Vagina (tissue), 2 donors: ENCODE measurements at regions not wholly inside any gene's neighbourhood (a gene's known extent, or its start where the extent isn't known, plus 50 kb on each side); places are given as distances from the start of the nearest gene placed in this dataset.

Experiments used
- DNase-seq, 2 donors: peaks; one replicate each; pipeline ENCODE4 v3.0.0-alpha.2; 2017; ENCODE audit errors: extremely low spot score in 2 of 2
- H3K27ac ChIP-seq: fragments of 200-600 bp; sonication (generic); one replicate; pipeline ENCODE4 v1.5.1; 2019
- H3K27me3 ChIP-seq: fragments of 200-600 bp; sonication (generic); one replicate; pipeline ENCODE4 v1.5.1; 2019
- H3K36me3 ChIP-seq, 2 donors: fragments of 200-600 bp; sonication (generic); one replicate each; pipeline ENCODE4 v1.5.1; 2017 to 2019
- H3K4me1 ChIP-seq: fragments of 200-600 bp; sonication (generic); one replicate; pipeline ENCODE4 v1.5.1; 2019
- H3K4me3 ChIP-seq, 2 donors: fragments of 200-600 bp; sonication (generic); 1 replicate in 1 of 2; 2 replicates in 1 of 2; pipeline ENCODE4 v1.5.1; 2016 to 2019
- H3K9me3 ChIP-seq: fragments of 200-600 bp; sonication (generic); one replicate; pipeline ENCODE4 v1.5.1; 2019
- POLR2A ChIP-seq, 2 donors: fragments of 450-650 bp; IDR thresholded peaks; one replicate each; pipeline ENCODE4 v1.6.1; 2017; ENCODE audit warnings: antibody characterized with exemption in 2 of 2, mild to moderate bottlenecking in 2 of 2, moderate library complexity in 2 of 2
- POLR2AphosphoS5 ChIP-seq, 2 donors: sonication (generic); formaldehyde crosslinking; IDR thresholded peaks; one replicate each; pipeline ENCODE4 v1.9.0; 2017; ENCODE audit warnings: antibody characterized with exemption in 2 of 2, mild to moderate bottlenecking in 2 of 2, low read depth in 1 of 2; ENCODE audit not compliant: insufficient read depth in 1 of 2
- intact Hi-C: fragments of 100-400 bp; cut with DNase I; formaldehyde crosslinking; loops from one replicate; pipeline ENCODE4 v1.15.1; 2023
- TF ChIP-seq, protein P1 (sequence below), 3 experiments: fragments of 450-650 bp in 2 of 3; fragments of 200-600 bp in 1 of 3; sonication (generic) in 1 of 3; IDR thresholded peaks; one replicate each; pipeline ENCODE4 v1.5.1; 2017 to 2019; ENCODE audit warnings: antibody characterized with exemption in 3 of 3, mild to moderate bottlenecking in 2 of 3, moderate library complexity in 2 of 3

DNA sequence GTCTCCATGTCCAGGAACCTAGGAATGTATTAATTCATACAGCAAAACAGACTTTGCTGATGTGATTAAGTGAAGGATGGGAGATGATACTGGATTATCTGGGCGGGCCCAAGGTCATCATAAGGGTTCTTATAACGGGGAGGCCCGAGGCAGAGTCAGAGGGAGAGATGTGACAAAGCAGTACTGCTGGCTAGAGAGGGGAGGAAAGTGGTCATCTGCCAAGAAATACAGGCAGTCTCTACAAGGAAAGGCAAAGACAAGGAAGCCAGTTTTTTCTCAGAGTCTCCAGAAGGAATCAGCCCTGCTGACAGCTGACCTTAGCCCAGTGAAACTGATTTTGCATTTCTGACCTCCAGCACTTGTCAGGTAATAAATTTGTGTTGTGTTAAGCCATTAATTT is 66.2 kb upstream of the CORO2B start:
- H3K4me1 ChIP-seq = peaks cover 21% of the 10 kb centered on the region
- intact Hi-C loops = loop anchor here (10.0 kb wide), 1 partner anchor 78 kb away; the partner anchor contains the start of gene ITGA11

DNA sequence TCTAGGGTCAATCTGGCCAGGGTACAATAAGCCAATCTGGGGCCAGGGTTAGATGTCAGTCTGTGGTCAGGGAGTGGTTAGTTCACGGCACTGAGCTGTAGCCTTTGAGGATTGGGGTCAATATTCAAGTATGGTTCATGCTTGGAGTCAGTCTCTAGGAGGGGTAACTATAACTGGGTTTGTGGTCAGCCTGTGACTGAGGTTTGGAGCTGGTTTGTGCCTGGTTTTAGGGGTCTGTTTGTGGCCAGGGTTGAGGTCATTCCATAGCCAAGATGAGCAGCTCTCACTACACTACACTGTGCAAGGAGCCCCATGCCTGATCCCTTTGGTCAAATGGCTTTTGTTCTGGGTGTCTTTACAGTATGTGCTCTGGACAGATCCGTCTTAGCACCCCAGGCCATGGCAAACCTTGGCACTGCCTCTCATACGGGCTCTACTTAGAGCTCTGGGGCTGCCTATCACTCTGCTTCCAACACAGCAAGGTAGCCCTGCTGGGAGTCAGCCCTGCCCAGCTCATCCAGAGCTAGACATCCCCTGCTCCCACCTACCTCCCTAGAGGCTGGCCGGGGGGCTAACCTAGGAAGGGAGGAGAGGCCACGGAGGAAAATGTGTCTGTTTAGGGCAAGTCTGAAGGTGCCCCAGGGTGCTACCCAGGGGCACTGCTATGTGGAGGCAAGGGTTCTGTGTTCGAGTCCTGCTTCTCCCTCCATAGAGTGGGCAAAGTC is 63.3 kb upstream of the CORO2B start:
- Histone ChIP-seq H3K27ac (no peak overlapping the region), H3K4me1 (peaks cover 23% of the 10 kb centered on the region), H3K36me3 (no peaks in the 10 kb centered on the region), H3K9me3 (no peaks in the 10 kb centered on the region), H3K27me3 (no peaks in the 10 kb centered on the region), H3K4me3 (no peak overlapping the region)
- intact Hi-C loops = loop anchor here (10.0 kb wide), 1 partner anchor 81 kb away; the partner anchor contains the start of gene ITGA11
- TF ChIP-seq POLR2AphosphoS5 (IDR thresholded peaks at IDR 0.05; ENCODE audit: insufficient read depth in 1 of 2, low read depth in 1 of 2) (no peak), POLR2A (IDR thresholded peaks at IDR 0.05) (no peak)
- TF ChIP-seq, protein P1, sequence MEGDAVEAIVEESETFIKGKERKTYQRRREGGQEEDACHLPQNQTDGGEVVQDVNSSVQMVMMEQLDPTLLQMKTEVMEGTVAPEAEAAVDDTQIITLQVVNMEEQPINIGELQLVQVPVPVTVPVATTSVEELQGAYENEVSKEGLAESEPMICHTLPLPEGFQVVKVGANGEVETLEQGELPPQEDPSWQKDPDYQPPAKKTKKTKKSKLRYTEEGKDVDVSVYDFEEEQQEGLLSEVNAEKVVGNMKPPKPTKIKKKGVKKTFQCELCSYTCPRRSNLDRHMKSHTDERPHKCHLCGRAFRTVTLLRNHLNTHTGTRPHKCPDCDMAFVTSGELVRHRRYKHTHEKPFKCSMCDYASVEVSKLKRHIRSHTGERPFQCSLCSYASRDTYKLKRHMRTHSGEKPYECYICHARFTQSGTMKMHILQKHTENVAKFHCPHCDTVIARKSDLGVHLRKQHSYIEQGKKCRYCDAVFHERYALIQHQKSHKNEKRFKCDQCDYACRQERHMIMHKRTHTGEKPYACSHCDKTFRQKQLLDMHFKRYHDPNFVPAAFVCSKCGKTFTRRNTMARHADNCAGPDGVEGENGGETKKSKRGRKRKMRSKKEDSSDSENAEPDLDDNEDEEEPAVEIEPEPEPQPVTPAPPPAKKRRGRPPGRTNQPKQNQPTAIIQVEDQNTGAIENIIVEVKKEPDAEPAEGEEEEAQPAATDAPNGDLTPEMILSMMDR (IDR thresholded peaks at IDR 0.05) = no peak
- DNase-seq = peak in 1 of 2 donors; percentile 74

More for the DNA sequence above, 66.2 kb upstream of the CORO2B start:
- no peak for DNase-seq
- Histone ChIP-seq H3K9me3 (no peaks in the 10 kb centered on the region), H3K36me3 (no peaks in the 10 kb centered on the region), H3K27me3 (no peaks in the 10 kb centered on the region), H3K27ac (peak overlapping the region; percentile 58), H3K4me3 (no peak overlapping the region)
- TF ChIP-seq POLR2AphosphoS5 (IDR thresholded peaks at IDR 0.05; ENCODE audit: insufficient read depth in 1 of 2, low read depth in 1 of 2) = no peak

DNA sequence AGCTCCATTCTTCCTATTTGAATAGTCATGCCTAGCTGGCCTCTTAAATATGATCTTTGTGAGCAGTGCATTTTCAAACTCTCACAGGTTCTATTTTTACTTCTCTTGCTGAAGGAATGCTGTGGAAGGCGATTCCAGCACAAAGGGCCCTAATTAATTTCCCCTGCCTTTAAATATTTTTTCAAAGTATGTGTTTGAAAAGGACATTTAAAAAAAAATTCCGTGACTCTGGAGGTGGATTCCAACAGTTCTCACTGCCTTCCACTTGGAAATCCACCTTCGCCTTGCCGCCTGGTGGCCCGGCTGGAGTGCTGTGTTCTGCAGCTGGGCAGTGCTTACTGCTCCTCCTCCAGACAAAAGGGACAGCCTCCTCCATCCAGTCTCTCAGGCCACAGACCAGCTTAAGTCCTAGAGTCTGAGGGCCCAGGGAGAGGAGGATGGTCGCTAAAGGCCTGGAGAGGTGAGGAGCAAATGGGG is 61.5 kb upstream of the CORO2B start:
- no peaks in the 10 kb centered on the region for H3K36me3 ChIP-seq
- intact Hi-C loops = loop anchor here (10.0 kb wide), 1 partner anchor 83 kb away; the partner anchor contains the start of gene ITGA11
- peak in 1 of 2 donors; percentile 77 for DNase-seq
- TF ChIP-seq, protein P1 (IDR thresholded peaks at IDR 0.05) = no peak
- no peak for TF ChIP-seq POLR2A (IDR thresholded peaks at IDR 0.05)
- TF ChIP-seq POLR2AphosphoS5 (IDR thresholded peaks at IDR 0.05; ENCODE audit: insufficient read depth in 1 of 2, low read depth in 1 of 2) = no peak
- no peaks in the 10 kb centered on the region for H3K9me3 ChIP-seq
- no peak overlapping the region for H3K4me3 ChIP-seq
- peaks cover 18% of the 10 kb centered on the region for H3K4me1 ChIP-seq
- peak overlapping the region; percentile 60 for H3K27ac ChIP-seq
- no peaks in the 10 kb centered on the region for H3K27me3 ChIP-seq

DNA sequence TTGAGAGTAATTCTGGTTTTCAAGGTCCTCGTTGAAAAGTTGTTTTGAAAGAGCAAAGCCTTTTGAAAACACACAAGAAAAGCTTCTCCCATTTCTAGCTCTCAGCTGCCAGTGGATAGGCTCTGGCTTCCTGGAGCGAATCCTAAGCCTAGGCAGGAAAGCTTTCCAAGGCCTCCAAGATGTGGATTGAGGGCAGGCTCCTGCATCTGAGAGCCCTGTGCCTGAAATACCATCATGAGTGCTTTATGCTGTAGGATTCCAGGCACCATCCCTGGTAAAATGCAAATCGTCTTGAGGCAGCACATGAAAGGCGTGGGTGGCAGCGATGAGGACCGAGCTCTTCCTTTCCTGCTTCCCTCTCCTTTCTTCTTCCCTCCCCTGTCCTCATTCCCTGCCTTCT is 60.7 kb upstream of the CORO2B start:
- intact Hi-C loops = loop anchor here (10.0 kb wide), 1 partner anchor 83 kb away; the partner anchor contains the start of gene ITGA11
- H3K27ac ChIP-seq = peak overlapping the region; percentile 60
- peaks cover 11% of the 10 kb centered on the region for H3K4me1 ChIP-seq
- no peaks in the 10 kb centered on the region for H3K36me3 ChIP-seq
- H3K9me3 ChIP-seq = no peaks in the 10 kb centered on the region
- H3K27me3 ChIP-seq = no peaks in the 10 kb centered on the region
- DNase-seq = peak in 1 of 2 donors; percentile 80
- TF ChIP-seq, protein P1 (IDR thresholded peaks at IDR 0.05) = no peak
- TF ChIP-seq POLR2AphosphoS5 (IDR thresholded peaks at IDR 0.05; ENCODE audit: insufficient read depth in 1 of 2, low read depth in 1 of 2) (no peak), POLR2A (IDR thresholded peaks at IDR 0.05) (no peak)
- no peak overlapping the region for H3K4me3 ChIP-seq

DNA sequence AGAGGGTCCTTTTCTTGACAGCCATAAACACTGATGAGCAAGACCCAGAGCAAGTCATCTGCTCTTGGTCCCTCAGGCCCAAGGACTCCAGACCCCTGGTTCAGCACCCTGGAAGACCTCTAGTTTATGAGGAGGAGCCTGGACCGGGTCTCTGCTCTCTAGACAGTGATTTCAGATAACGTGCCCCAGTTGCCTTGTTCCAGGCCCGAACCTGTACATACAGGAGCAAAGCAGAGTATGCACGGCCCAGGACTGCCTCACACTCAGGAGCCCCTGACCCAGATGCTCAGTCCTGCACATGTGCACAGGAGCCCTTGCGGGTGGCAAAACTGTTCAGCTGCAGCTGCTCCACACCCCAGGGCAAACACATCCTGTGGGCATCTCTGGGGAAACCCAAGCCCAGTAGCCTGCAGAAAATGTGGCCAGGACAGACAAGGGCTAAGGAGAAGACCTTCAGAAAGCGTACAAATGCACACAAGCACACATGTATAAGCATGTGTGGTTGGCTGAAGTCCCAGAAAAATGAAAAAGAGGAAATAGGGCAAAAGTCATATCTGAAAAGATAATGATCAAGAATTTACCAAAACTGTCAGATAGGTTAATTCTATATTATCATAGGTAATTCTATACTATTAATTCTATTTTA is 59.9 kb upstream of the CORO2B start:
- Histone ChIP-seq H3K36me3 (no peaks in the 10 kb centered on the region), H3K27ac (peak overlapping the region; percentile 60), H3K9me3 (no peaks in the 10 kb centered on the region), H3K4me1 (peaks cover 17% of the 10 kb centered on the region), H3K27me3 (no peaks in the 10 kb centered on the region), H3K4me3 (no peak overlapping the region)
- intact Hi-C loops = loop anchor here (10.0 kb wide), 1 partner anchor 84 kb away; the partner anchor contains the start of gene ITGA11
- DNase-seq = peak in 1 of 2 donors; percentile 81
- TF ChIP-seq POLR2A (IDR thresholded peaks at IDR 0.05) (no peak), POLR2AphosphoS5 (IDR thresholded peaks at IDR 0.05; ENCODE audit: insufficient read depth in 1 of 2, low read depth in 1 of 2) (no peak)
- TF ChIP-seq, protein P1 (IDR thresholded peaks at IDR 0.05) = no peak
